GM18499 (cell line): ENCODE measurements at regions not wholly inside any gene's neighbourhood (a gene's known extent, or its start where the extent isn't known, plus 50 kb on each side); places are given as distances from the start of the nearest gene placed in this dataset.
"Not testable (repeated sequence)": the region's sequence is repeated elsewhere in the genome, so short reads cannot be mapped to it uniquely, and the experiment has no call there.

Experiments
- ATAC-seq: cut with Tn5 transposase; IDR thresholded peaks from one replicate; pipeline ENCODE4 v1.9.1; 2021; ENCODE audit warnings: moderate number of reproducible peaks; ENCODE audit not compliant: insufficient read depth, unreplicated experiment

DNA sequence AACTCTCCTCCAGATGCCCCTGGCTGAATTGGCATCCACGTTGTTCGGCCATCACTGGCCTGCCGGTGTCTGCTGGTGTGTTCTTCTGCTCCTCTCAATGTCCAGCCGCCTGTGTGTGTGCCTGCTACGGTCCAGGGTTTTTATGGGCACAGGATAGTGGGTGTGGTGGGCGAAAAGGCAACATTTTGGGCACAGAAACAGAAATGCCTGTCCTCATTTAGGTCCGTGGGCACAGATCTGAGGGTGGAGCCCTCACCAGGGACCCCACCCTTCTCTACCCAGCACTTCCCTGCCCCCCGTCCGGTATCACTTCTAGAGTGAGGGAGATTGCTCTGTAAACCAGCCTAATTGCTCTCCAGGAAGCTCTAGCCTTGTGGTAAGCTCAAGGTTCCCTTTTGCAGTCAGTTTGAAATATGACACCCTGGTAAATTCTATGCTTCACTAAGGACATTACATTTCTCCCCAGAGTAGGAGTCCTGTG is 410.1 kb downstream of the MAT2B start:
- ATAC-seq, result peak; percentile 69

- ATAC-seq, result peak; percentile 89
Observed at GRCh38 chr5:163916376-163916775, 411.0 kb downstream of the MAT2B start.

DNA sequence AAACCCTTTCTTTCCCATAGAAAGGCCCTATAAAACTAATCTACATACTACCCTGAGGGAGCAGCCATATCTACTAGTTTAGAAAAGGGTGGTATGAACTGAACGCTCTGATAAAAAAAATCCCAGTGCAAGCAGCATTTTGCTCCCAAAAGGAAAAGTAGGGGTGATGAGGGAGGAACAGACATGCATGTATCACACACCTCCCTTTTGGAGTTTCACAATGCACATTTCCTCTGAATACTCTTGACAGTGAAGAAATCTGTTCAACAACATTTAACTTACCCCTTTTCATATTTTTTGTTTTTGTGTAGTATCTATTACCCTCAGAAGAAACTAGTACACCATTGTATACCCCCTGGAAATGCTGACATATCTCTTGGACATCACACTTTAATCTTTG is 411.4 kb downstream of the MAT2B start:
- ATAC-seq, result no peak

DNA sequence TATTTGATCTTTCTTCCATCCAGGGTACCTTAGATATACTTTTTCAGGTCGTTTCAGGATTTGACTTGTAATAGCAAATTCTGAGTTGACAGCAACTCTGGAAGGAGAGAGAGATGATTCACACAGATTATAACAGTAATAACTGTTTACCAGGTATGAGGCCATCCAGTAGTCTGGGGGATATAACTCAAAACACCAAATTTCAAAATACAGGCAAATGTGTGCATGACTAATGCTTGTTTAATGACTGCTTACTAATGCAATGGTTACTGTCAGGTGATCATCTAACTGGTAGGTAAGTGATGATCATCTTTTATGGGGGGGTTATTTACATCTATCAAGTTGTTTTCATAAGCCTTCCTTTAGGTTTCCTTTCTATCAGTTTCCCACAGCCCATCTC is 412.3 kb downstream of the MAT2B start:
- no peak for ATAC-seq

- not testable (repeated sequence) for ATAC-seq
Observed at GRCh38 chr5:163934990-163935389, 429.6 kb downstream of the MAT2B start.

DNA sequence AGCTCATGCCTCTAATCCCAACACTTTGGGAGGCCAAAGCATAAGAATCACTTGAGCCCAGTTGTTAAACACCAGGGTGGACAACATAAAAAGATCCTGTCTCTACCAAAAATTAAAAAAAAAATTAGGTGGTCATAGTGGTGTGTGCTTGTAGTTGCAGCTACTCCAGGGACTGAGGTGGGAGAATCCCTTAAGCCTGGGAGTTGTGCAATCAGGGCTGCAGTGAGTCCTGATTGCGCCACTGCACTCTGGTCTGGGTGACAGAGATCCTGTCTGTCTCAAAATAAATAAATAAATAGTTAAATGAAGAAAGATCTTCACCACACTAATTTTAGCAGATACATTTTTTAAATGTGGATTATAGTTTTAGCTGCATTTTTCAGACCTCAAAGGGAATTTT is 433.2 kb downstream of the MAT2B start:
- no peak for ATAC-seq

DNA sequence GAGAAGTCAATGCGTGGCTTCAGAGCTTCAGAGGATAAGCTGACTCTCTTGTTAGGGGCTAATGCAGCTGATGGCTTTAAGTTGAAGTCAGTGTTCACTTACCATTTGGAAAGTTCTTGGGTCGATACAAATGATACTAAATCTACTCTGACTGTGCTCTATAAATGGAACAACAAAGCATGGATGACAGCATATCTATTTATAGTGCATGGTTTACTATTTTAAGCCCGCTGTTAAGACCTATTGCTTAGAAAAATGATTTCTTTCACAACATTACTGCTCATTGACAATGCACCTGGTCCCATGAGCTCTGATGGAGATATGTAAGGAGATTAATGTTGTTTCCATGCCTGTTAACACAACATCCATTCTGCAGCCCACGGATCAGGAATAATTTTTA is 435.7 kb downstream of the MAT2B start:
- ATAC-seq, result no peak

GRCh38 chr5:163943546-163943945 is 438.1 kb downstream of the MAT2B start:
- ATAC-seq, result no peak

GRCh38 chr5:163944738-163945137 is 439.3 kb downstream of the MAT2B start:
- ATAC-seq, result no peak

DNA sequence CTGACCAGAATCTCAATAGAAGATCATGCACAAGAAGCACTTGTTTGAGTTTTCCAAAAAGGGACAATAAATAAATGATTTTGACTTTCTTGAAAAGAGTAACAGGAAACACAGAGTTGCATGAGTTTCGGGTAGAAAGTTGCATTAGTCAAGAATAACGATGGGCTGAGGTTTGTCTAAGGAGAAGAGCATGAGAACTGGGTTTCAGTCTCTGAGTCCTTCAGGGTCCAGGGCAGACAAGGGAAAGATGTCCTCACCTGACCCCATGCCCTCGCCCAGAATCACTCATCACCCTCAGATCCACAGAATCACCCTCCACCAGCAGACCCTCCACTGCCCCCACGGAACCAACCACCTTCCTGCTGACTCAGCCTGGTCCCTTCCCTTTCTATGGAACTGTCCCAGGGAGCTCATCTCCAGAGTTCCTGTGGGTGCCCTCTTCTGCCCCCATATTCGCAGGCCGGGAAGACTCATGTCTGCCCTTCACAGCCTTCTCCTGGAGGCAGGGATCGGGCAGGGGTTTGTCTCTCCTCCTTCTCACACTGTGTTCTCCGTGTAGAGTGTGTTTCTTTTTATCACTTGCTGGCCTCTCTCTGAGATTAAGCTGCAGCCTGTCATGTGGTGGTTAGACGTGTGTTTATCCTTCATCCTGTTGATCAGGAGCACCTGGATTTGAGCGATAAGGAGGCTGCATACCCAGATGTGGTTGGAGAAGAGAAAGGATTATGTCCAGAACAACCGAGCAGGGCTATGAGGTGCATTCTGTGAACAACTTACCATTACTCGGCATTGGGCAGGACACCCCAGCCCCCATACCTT is 442.6 kb downstream of the MAT2B start:
- ATAC-seq, result no peak

DNA sequence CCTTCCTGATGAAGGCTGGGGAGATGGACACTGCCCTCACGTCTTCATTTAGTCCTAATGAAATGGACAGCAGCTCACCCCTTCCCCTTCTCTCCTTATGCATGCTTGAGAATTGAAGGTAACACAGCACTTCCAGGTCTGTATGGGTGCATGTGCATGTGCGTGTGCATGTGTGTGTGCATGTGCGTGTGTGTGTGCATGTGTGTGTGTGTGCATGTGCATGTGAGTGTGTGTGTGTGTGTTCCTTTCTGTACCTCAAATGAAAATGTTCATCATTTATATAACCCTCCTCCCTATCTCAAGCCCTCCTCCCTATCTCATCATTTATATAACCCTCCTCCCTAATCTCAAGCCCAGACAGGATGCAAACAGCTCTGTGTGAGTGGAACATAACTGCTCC is 444.8 kb downstream of the MAT2B start:
- no peak for ATAC-seq

DNA sequence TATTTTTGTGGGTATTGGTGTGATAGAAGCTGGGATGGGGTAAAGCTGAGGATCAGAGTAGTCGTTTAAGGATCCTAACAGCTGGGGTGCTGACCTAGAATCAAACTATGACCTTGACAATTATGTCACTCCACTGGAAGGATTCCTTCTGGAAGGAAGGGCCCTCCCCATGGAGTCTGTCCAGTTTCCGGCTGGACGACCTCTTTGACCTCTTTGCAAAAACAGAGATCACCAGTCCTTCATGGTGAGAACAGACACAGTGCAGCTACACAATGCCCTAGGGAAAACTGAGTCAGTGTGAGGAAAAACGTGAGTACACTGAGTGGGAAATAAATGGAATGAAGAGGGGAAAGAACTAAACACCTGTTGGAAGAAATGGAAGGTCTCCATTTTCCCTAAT is 445.6 kb downstream of the MAT2B start:
- ATAC-seq, result no peak

DNA sequence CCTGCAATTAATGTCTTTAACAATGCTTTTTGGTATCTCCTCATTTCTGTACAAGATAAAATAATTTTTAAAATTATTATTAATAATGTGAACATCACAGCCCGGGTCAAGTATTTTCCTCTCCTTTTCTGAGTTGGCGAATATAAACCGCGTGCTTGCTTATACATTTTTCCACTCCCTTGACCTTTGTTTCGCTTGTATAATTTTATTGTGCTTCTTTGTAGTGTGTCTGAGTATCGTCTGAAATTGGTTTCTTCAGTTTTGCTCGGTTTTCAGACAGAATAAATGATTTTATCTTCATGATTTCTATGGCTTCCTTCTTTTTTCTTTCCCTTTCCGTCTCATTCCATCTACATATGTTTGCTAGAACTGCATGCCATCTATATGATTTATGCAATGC is 448.5 kb downstream of the MAT2B start:
- no peak for ATAC-seq

- not testable (repeated sequence) for ATAC-seq
Observed at GRCh38 chr5:163961230-163961629, 455.8 kb downstream of the MAT2B start.

GRCh38 chr5:163963881-163964280 is 458.5 kb downstream of the MAT2B start:
- ATAC-seq, result no peak

DNA sequence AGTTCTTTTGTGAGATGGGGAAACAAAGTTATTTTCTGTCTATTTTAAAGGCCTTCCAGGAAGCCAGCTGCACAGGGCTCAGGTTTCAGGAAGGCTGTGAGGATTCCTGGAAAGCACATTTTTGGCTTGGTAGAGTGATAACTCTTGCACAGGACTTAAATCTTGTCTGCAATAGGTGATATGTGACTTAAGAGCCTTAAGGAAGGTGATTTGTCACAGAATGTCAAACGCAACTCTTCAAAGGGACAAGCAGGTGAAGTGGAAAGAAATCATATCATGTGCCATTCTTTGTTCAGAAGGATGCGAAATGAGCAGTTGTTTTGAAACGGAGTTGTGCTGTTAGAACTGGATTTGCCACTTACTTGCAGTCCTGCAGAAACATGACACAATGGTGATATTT is 459.3 kb downstream of the MAT2B start:
- ATAC-seq, result no peak

GRCh38 chr5:163967268-163967667 is 461.8 kb downstream of the MAT2B start:
- no peak for ATAC-seq

GRCh38 chr5:163968651-163969050 is 463.2 kb downstream of the MAT2B start:
- no peak for ATAC-seq

- no peak for ATAC-seq
Observed at GRCh38 chr5:163976696-163977095, 471.3 kb downstream of the MAT2B start.

DNA sequence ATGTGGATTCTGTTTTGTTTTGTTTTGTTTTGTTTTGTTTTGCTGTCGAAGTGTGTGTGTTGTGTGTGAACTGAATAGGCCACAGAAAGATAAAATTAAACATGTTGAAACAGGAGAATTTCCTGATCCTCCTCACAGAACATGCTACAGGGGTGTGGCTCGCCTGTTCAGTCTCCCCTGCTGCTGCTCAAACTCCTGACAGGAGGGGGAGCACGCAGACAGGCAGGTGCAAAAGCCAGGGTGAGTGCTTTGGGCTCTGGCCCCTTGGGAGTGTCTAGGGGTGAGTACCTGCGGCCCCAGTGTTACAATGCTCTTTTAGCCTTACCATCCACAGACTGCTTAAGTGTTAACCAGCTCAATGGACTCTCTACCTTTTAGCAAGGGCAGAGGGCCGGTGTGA is 473.5 kb downstream of the MAT2B start:
- ATAC-seq, result no peak

DNA sequence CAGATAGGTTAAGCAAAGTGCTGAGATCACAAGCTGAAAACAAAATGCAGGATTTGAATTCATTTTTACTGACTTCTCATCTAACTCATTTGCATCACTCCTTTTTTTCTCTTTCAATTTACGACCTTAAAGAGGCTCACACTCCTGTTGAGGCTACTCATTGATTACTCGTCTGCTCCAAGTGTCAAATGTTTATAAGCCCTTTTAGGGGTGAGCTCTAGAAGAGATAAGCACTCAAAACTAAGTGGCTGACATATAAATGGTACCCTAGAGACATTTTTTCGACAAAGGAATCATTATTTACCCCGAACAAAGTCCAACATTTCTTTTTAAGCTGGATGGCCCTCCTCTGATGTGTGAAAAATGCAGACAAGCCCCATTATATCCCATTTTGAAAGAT is 483.1 kb downstream of the MAT2B start:
- no peak for ATAC-seq

DNA sequence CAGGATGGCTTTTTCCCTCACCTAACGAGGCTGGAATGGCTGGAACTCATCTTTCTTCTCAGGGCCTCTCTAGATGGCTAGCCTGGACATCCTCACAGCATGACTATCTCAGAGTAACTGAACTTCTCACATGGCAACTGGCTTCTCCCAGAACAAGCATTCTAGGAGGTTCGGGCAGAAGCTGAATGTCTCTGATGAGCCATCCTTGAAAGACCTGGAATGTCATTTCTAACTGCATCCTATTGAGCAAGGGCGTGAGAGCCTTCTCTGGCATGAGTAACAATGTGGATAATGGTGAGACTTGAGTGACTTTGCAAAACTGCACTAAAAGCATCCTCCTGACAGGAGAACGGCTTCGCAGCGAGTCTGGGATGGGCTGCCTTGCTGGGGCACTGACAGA is 487.7 kb downstream of the MAT2B start:
- no peak for ATAC-seq
